ENCODE measurements at regions not wholly inside any gene's neighbourhood (a gene's known extent, or its start where the extent isn't known, plus 50 kb on each side); places are given as distances from the start of the nearest gene placed in this dataset.

GRCh38 chr18:72984290-72984689, 116.5 kb upstream of the NETO1 start:
- BruUV-seq (replicated peaks): no TSS peak
- Histone ChIP-seq H3K9ac (ENCODE audit: low read length) (no peak overlapping the region), H3K4me3 (replicated peaks in 1 of 2; ENCODE audit: low read depth in 1 of 2, low read length in 2 of 2) (no peak overlapping the region), H3K36me3 (ENCODE audit: control insufficient read depth in 1 of 2, insufficient read depth in 2 of 2, low read length in 2 of 2) (no peaks in the 10 kb centered on the region; a peak in 1 of 4 replicates), H3K27me3 (ENCODE audit: insufficient read depth, low read length) (no peaks in the 10 kb centered on the region), H3K79me2 (ENCODE audit: insufficient read depth, low read length) (no peaks in the 10 kb centered on the region), H3K9me3 (ENCODE audit: control insufficient read depth in 1 of 2, insufficient read depth in 1 of 2, low read depth in 1 of 2, low read length in 2 of 2) (peaks cover 3 to 13% of the 10 kb centered on the region in 2 experiments; a peak in 3 of 4 replicates), H3K9me2 (ENCODE audit: insufficient read depth) (no peaks in the 10 kb centered on the region), H3K4me1 (ENCODE audit: control insufficient read depth in 1 of 2, insufficient read depth in 2 of 2, low read length in 2 of 2) (no peaks in the 10 kb centered on the region), H3K27ac (ENCODE audit: low read depth, low read length) (no peak overlapping the region), H4K20me1 (ENCODE audit: insufficient read depth) (no peaks in the 10 kb centered on the region), H2AFZ (ENCODE audit: low read depth, low read length, poor library complexity, severe bottlenecking) (no peak overlapping the region), H3K4me2 (ENCODE audit: low read length) (no peak overlapping the region)
- no peak for DNase-seq (ENCODE audit: low read depth, low spot score)
- ChIA-PET CTCF (no interaction called here), POLR2A (no interaction called here), RAD21 (ENCODE audit: low non-redundant PET in 1 of 2, low total read pairs in 2 of 2, uncharacterized antibody in 2 of 2, unreplicated experiment in 2 of 2) (no interaction called here)
- no peak for ATAC-seq
- TF ChIP-seq ELF1 (IDR thresholded peaks at IDR 0.05; ENCODE audit: borderline replicate concordance, low read depth): no peak
- TF ChIP-seq SIN3A (IDR thresholded peaks at IDR 0.05; ENCODE audit: low read depth): no peak
- no peak for TF ChIP-seq ATF3 (IDR thresholded peaks at IDR 0.05)
- no peak for TF ChIP-seq MAX (IDR thresholded peaks at IDR 0.05)
- no peak for TF ChIP-seq EZH2 (IDR thresholded peaks at IDR 0.05)
- no peak for TF ChIP-seq ZFX (IDR thresholded peaks at IDR 0.05)
- no peak for TF ChIP-seq POLR2A (IDR thresholded peaks at IDR 0.05; ENCODE audit: borderline replicate concordance, extremely low read depth, insufficient read depth, insufficient read length)
- TF ChIP-seq ZNF274 (IDR thresholded peaks at IDR 0.05; ENCODE audit: low read depth, low read length): no peak
- no peak for TF ChIP-seq EGR1 (IDR thresholded peaks at IDR 0.05; ENCODE audit: low read depth)
- no peak for TF ChIP-seq POLR2AphosphoS5 (IDR thresholded peaks at IDR 0.05; ENCODE audit: low read depth, low read length)
- TF ChIP-seq TCF7L2 (IDR thresholded peaks at IDR 0.05; ENCODE audit: borderline replicate concordance, extremely low read depth, insufficient read depth, insufficient read length): no peak
- TF ChIP-seq SRF (IDR thresholded peaks at IDR 0.05; ENCODE audit: low read depth): no peak
- no peak for TF ChIP-seq CBX3 (IDR thresholded peaks at IDR 0.05; ENCODE audit: low read depth)
- TF ChIP-seq CTCF (IDR thresholded peaks at IDR 0.05 in 2 of 3, conservative IDR thresholded peaks at IDR 0.05 in 1 of 3; ENCODE audit: borderline replicate concordance in 1 of 3, insufficient read depth in 1 of 3, low read depth in 2 of 3, low read length in 2 of 3): no peak
- TF ChIP-seq ZBTB33 (IDR thresholded peaks at IDR 0.05; ENCODE audit: extremely low read depth, insufficient replicate concordance, low read length): no peak
- TF ChIP-seq CEBPB (IDR thresholded peaks at IDR 0.05; ENCODE audit: low read depth): no peak
- no peak for TF ChIP-seq RAD21 (IDR thresholded peaks at IDR 0.05; ENCODE audit: low read depth)
- no peak for TF ChIP-seq SP1 (IDR thresholded peaks at IDR 0.05; ENCODE audit: low read depth)
- intact Hi-C loops (cut with micrococcal nuclease): no loop called here
